Adrenal gland (tissue), 5 donors: ENCODE measurements at regions not wholly inside any gene's neighbourhood (a gene's known extent, or its start where the extent isn't known, plus 50 kb on each side); places are given as distances from the start of the nearest gene placed in this dataset.

ENCODE experiments used
- POLR2A ChIP-seq, 2 donors: fragments of 450-650 bp; IDR thresholded peaks; one replicate each; pipeline ENCODE4 v1.6.1; 2017; ENCODE audit warnings: antibody characterized with exemption in 2 of 2, mild to moderate bottlenecking in 2 of 2, moderate library complexity in 1 of 2
- TF ChIP-seq, protein P1 (sequence below), 6 experiments: fragments of 450-650 bp in 4 of 6; fragments of 200-600 bp in 2 of 6; sonication (generic) in 1 of 6; IDR thresholded peaks; 1 replicate in 5 of 6; 2 replicates in 1 of 6; pipeline versions ENCODE4 v1.5.1 to v1.8.0; 2016 to 2021; ENCODE audit warnings: antibody characterized with exemption in 6 of 6, mild to moderate bottlenecking in 2 of 6, moderate library complexity in 1 of 6
- donor health status: DM: no; HTN: no; CAD: no.

DNA sequence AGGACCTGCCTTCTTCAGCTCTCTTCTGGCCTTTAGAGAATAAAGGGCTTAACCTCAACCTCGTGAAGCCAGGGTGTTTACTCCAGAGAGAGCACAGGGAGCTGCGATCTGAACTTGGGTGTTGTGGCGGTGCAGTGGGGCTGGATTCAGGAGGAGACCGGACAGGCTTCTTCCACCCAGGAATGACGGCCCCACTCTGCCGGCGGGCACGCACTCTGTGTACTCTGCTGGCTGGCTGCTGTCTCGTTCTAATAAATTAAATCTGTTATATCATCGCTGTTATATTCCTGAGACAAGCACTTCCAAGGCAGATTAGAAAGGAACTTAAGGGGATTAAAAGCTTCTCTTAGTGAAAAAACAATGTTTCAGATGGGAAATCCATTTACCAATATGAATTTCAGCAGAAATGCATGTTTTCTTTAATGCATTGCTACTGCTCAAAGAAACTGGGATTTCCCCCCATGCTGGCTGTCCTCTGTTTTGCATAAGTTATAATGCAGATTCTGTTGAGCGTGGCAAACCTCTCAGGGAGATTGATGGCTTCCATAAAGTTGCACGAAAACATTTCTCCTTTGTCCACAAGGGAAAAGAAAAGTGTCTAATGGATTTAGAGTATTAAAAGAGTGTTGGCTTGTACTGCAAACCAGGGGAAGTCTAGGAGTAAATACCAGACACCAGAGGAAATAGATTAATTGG is 168.6 kb upstream of the IRX3 start:
- TF ChIP-seq, protein P1, sequence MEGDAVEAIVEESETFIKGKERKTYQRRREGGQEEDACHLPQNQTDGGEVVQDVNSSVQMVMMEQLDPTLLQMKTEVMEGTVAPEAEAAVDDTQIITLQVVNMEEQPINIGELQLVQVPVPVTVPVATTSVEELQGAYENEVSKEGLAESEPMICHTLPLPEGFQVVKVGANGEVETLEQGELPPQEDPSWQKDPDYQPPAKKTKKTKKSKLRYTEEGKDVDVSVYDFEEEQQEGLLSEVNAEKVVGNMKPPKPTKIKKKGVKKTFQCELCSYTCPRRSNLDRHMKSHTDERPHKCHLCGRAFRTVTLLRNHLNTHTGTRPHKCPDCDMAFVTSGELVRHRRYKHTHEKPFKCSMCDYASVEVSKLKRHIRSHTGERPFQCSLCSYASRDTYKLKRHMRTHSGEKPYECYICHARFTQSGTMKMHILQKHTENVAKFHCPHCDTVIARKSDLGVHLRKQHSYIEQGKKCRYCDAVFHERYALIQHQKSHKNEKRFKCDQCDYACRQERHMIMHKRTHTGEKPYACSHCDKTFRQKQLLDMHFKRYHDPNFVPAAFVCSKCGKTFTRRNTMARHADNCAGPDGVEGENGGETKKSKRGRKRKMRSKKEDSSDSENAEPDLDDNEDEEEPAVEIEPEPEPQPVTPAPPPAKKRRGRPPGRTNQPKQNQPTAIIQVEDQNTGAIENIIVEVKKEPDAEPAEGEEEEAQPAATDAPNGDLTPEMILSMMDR (IDR thresholded peaks at IDR 0.05), result no peak
- TF ChIP-seq POLR2A (IDR thresholded peaks at IDR 0.05), result no peak
